Activated naive CD8-positive, alpha-beta T cell treated with anti-CD3 and anti-CD28 coated beads for 36 hours (primary cell): ENCODE measurements at regions not wholly inside any gene's neighbourhood (a gene's known extent, or its start where the extent isn't known, plus 50 kb on each side); places are given as distances from the start of the nearest gene placed in this dataset.

Experiments
- DNase-seq: peaks from one replicate; pipeline ENCODE4 v3.0.0; 2021
- H3K27ac Mint-ChIP-seq: one replicate; pipeline ENCODE4 v1.8.0; 2022; ENCODE audit warnings: mild to moderate bottlenecking, moderate library complexity, mixed read lengths
- H3K27me3 Mint-ChIP-seq: one replicate; pipeline ENCODE4 v1.8.0; 2022; ENCODE audit warnings: mild to moderate bottlenecking, mixed read lengths
- H3K36me3 Mint-ChIP-seq: one replicate; pipeline ENCODE4 v1.8.0; 2021; ENCODE audit warnings: mild to moderate bottlenecking, mixed read lengths
- H3K4me1 Mint-ChIP-seq: one replicate; pipeline ENCODE4 v1.8.0; 2021; ENCODE audit warnings: mixed read lengths
- H3K4me3 Mint-ChIP-seq: one replicate; pipeline ENCODE4 v1.8.0; 2022; ENCODE audit warnings: mild to moderate bottlenecking, moderate library complexity, mixed read lengths
- H3K9me3 Mint-ChIP-seq: one replicate; pipeline ENCODE4 v1.8.0; 2022; ENCODE audit warnings: mixed read lengths

DNA sequence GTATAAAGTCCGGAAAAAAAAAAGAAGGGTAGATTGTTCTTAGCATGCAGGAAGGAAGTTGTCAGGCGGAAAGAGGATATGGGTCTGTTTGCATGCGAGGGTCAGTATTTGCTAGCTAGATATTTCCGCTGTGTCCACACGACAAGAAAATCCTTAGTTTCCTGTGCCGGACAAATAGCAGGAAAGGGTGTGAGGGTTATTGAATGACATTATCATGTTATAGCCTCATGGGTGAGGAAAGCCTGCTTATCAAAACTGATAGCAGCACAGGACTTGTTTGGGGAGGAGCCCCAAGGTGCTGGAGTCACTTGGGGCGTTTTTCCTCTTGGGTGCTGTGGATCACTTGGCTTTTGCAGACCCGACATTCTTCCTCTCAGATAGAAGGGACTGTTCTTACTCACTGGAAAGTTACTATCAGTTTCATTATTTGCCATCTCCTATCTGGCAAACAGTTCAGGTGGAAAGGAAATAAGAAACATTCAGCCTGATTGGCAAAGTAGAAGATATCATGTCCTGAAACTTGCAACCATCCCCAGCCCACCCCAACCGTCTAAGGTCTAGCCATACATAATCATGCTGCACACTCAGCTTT is 127.2 kb upstream of the DPH6 start:
- no peaks in the 10 kb centered on the region for H3K36me3 Mint-ChIP-seq
- peaks cover 1% of the 10 kb centered on the region for H3K9me3 Mint-ChIP-seq
- peaks cover 15% of the 10 kb centered on the region for H3K4me1 Mint-ChIP-seq
- peak overlapping the region; percentile 70 for H3K27ac Mint-ChIP-seq
- DNase-seq, result peak; percentile 14
- peak overlapping the region; percentile 43 for H3K4me3 Mint-ChIP-seq
- H3K27me3 Mint-ChIP-seq, result peaks cover 10% of the 10 kb centered on the region

DNA sequence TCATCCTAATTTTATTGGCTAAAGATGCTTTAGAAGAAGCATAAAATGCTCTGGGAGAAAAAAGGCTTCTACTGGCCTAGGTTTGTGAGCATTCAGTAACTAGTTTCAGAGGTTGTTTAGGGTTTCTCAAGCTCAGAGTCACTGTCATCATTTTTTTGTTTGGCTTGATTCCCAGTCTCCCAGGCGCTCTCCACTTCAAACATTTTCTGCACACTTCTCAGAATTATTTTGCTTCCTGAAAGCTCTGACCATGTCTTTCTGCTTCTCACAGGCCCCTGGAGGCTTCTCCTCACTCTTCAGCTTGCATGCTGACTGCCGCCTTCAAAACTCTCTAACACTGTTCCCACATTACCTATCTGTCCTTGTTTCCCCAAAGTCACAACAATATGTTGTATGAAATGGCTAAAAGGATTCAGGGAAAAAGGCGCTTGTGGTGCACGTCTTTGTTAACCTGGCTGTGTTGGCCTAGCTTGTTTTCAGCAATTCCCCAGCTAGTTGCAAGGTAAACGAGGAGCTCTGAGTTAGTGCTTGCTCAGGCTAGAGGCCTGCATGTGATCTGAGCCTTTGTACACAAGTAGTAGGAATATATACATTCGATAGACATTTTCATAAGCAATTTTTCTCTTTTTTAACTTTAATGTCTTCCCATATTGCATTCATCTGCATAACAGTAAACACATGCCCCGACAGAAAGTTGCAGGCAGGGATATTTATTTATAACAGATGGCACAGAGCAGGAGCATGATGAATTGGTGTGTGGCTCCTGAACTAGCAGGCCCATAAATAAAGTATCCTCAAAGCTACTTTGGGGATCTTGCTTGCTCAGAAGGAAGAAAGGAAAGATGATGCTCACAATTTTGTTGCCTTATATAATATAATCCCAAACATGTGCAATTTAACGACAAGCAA is 129.2 kb upstream of the DPH6 start:
- DNase-seq, result no peak
- H3K27me3 Mint-ChIP-seq, result no peaks in the 10 kb centered on the region
- H3K36me3 Mint-ChIP-seq, result no peaks in the 10 kb centered on the region
- H3K4me1 Mint-ChIP-seq, result peaks cover 15% of the 10 kb centered on the region
- no peak overlapping the region for H3K27ac Mint-ChIP-seq
- no peaks in the 10 kb centered on the region for H3K9me3 Mint-ChIP-seq
- no peak overlapping the region for H3K4me3 Mint-ChIP-seq

GRCh38 chr15:35678774-35679173 is 132.8 kb upstream of the DPH6 start:
- Mint-ChIP-seq H3K27me3 (peaks cover 3% of the 10 kb centered on the region), H3K4me3 (no peak overlapping the region), H3K9me3 (no peaks in the 10 kb centered on the region), H3K36me3 (no peaks in the 10 kb centered on the region), H3K4me1 (peaks cover 2% of the 10 kb centered on the region), H3K27ac (no peak overlapping the region)
- no peak for DNase-seq

DNA sequence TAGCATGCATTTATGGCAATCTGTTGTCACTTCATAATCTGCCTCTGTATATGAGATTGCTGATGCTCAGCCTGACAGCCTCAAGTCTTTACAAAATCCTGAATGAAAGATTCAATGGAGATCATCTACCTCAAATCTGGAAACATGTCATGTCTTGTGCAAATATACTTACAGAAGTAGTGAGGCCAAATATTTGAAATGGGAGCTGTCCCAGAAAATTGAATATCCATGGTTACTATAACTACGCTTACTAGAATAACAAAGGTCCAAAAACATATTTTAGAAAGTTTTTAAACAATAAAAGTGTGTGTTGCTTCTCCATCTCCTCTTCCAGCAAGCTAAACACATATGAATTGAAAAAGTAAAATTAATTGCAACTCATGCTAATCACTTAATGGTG is 133.2 kb upstream of the DPH6 start:
- Mint-ChIP-seq H3K36me3 (no peaks in the 10 kb centered on the region), H3K27me3 (peaks cover 3% of the 10 kb centered on the region), H3K27ac (no peak overlapping the region), H3K9me3 (no peaks in the 10 kb centered on the region), H3K4me3 (no peak overlapping the region), H3K4me1 (peaks cover 2% of the 10 kb centered on the region)
- no peak for DNase-seq

DNA sequence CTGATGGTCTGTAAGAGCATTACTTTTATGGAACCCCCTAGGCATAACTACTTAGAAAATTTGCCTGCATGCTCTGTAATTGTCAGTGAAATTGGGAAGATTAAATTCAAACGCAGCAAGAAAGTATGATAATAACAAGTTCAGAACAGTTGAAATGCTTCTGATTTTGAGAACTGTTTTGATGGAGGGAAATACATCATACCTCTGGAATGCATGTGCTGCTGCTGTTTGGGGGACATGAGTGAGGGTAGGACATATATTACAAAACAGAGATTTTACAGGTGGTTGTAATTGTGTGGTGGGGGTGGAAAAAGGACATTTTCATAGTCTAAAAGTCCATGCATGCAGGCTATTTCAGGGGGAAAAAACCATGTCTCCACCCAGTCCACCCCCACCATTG is 135.0 kb upstream of the DPH6 start:
- H3K9me3 Mint-ChIP-seq, result no peaks in the 10 kb centered on the region

GRCh38 chr15:35686347-35686746 is 140.4 kb upstream of the DPH6 start:
- Mint-ChIP-seq H3K4me1 (no peaks in the 10 kb centered on the region), H3K9me3 (no peaks in the 10 kb centered on the region), H3K36me3 (no peaks in the 10 kb centered on the region), H3K27ac (no peak overlapping the region), H3K27me3 (peaks cover 35% of the 10 kb centered on the region), H3K4me3 (no peak overlapping the region)
- no peak for DNase-seq

More for the DNA sequence above, 135.0 kb upstream of the DPH6 start:
- DNase-seq, result no peak
- no peaks in the 10 kb centered on the region for H3K4me1 Mint-ChIP-seq
- H3K36me3 Mint-ChIP-seq, result no peaks in the 10 kb centered on the region
- H3K4me3 Mint-ChIP-seq, result no peak overlapping the region
- peaks cover 13% of the 10 kb centered on the region for H3K27me3 Mint-ChIP-seq
- no peak overlapping the region for H3K27ac Mint-ChIP-seq

DNA sequence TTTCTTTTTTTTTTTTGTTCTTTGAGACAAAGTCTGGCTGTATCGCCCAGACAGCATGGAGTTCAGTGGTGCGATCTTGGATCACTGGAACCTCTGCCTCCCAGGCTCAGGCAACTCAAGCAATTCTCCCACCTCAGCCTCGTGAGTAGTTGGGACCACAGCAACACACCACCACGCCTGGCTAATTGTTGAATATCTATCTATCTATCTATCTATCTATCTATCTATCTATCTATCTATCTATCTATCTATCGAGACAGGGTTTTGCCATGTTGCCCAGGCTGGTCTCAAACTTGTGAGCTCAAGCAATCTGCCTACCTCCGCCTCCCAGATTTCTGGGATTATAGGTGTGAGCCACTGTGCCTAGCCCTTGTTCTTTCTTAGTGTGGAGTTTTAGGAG is 143.3 kb upstream of the DPH6 start:
- Mint-ChIP-seq H3K27me3 (peaks cover 37% of the 10 kb centered on the region), H3K4me1 (no peaks in the 10 kb centered on the region), H3K9me3 (no peaks in the 10 kb centered on the region), H3K36me3 (no peaks in the 10 kb centered on the region), H3K4me3 (no peak overlapping the region), H3K27ac (no peak overlapping the region)
- DNase-seq, result no peak

DNA sequence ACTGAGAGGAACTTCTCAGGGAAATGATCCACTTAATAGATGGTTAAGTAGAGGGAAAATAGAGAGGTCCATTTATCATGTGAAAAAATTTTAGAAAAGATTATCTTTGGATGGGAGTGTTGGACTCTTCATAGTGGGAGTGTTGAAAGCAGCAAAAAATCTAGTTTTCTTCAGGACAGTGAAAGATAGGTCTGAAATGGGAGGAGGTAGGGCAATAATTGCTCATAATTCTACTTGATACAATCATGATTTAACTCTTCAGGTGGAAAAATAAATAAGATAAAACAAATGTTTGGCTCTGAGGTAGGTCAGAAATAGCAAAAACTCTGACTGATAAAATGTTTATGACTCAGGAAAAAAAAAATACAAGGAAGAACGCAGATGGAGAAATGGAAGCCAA is 144.1 kb upstream of the DPH6 start:
- Mint-ChIP-seq H3K27ac (no peak overlapping the region), H3K36me3 (no peaks in the 10 kb centered on the region), H3K4me3 (no peak overlapping the region), H3K27me3 (peaks cover 37% of the 10 kb centered on the region), H3K9me3 (no peaks in the 10 kb centered on the region), H3K4me1 (no peaks in the 10 kb centered on the region)
- DNase-seq, result no peak

DNA sequence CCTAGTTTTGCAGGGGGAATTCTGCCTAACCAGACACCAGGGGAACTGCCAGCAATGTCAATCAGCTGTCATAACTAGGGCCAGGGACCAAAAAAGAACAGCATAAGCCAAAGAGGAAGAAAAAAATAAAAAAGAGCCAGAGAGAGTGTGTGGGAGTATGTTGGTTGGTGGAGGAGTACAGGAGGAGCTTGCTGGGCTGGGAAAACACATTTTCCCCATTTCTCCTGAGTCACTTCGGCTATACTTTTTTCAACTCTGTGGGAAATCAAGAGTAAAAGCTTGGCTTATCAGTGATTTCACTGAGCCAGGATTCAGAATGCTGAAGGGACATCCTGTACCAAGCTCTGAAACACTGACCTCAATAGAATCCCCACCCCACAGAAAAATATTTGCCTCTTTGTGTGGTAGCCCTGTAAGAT is 144.7 kb upstream of the DPH6 start:
- H3K36me3 Mint-ChIP-seq, result no peaks in the 10 kb centered on the region
- H3K27me3 Mint-ChIP-seq, result peaks cover 35% of the 10 kb centered on the region
- H3K9me3 Mint-ChIP-seq, result no peaks in the 10 kb centered on the region
- no peaks in the 10 kb centered on the region for H3K4me1 Mint-ChIP-seq
- no peak overlapping the region for H3K4me3 Mint-ChIP-seq
- DNase-seq, result no peak
- H3K27ac Mint-ChIP-seq, result no peak overlapping the region

GRCh38 chr15:35691173-35691761 is 145.3 kb upstream of the DPH6 start:
- Mint-ChIP-seq H3K4me1 (no peaks in the 10 kb centered on the region), H3K27me3 (peaks cover 32% of the 10 kb centered on the region), H3K27ac (no peak overlapping the region), H3K36me3 (no peaks in the 10 kb centered on the region), H3K9me3 (no peaks in the 10 kb centered on the region), H3K4me3 (no peak overlapping the region)
- DNase-seq, result no peak

- no peaks in the 10 kb centered on the region for H3K9me3 Mint-ChIP-seq
- peaks cover 28% of the 10 kb centered on the region for H3K27me3 Mint-ChIP-seq
- DNase-seq, result no peak
- no peak overlapping the region for H3K27ac Mint-ChIP-seq
- H3K36me3 Mint-ChIP-seq, result no peaks in the 10 kb centered on the region
- H3K4me3 Mint-ChIP-seq, result no peak overlapping the region
- no peaks in the 10 kb centered on the region for H3K4me1 Mint-ChIP-seq
Observed at GRCh38 chr15:35691891-35692867, 146.2 kb upstream of the DPH6 start.

DNA sequence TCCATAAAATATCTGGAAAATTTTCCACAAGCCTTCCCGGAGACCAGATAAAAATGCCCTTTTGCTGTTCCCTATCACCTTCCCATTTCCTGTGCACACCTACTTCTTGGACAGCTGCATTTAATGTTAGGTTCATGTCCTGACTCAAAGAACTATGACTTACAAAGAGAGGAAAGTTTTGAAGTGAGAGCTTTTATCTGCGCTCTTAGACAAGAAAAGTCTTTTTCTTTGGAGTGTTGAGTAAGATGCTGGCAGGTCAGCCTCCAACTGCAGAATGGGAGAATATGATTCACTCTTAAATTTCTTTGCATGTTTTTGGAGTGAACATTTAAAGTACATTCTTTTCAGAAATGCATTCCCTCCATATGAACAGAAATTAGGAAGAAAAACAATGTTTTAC is 147.3 kb upstream of the DPH6 start:
- no peak for DNase-seq
- Mint-ChIP-seq H3K9me3 (no peaks in the 10 kb centered on the region), H3K27ac (no peak overlapping the region), H3K4me3 (no peak overlapping the region), H3K27me3 (peaks cover 32% of the 10 kb centered on the region), H3K4me1 (no peaks in the 10 kb centered on the region), H3K36me3 (no peaks in the 10 kb centered on the region)

DNA sequence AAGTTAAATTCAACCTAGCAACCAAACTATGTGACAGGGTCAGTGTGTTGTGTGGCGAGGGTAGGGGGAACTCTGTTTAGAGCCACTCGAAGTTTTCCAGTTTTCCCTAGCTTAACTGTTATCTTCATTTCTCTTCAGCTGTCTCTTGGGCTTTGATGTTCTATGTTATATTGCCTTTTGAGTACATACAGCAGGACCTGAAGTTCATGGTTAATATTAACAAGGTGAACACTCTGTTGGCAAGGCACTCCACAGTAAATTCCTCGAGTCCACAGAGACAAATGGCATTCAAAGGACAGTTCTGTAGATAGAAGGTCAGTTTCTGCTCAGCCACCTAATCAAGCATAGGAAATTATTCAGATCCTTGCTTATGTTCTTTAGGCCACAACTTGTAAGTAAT is 147.9 kb upstream of the DPH6 start:
- Mint-ChIP-seq H3K27me3 (peaks cover 32% of the 10 kb centered on the region), H3K36me3 (no peaks in the 10 kb centered on the region), H3K27ac (no peak overlapping the region), H3K4me1 (no peaks in the 10 kb centered on the region), H3K9me3 (no peaks in the 10 kb centered on the region), H3K4me3 (no peak overlapping the region)
- no peak for DNase-seq

- no peak for DNase-seq
- H3K4me1 Mint-ChIP-seq, result no peaks in the 10 kb centered on the region
- no peaks in the 10 kb centered on the region for H3K36me3 Mint-ChIP-seq
Observed at GRCh38 chr15:35695003-35695402, 149.0 kb upstream of the DPH6 start.

More at GRCh38 chr15:35695003-35695402, 149.0 kb upstream of the DPH6 start:
- H3K4me3 Mint-ChIP-seq, result no peak overlapping the region
- H3K27ac Mint-ChIP-seq, result no peak overlapping the region
- no peaks in the 10 kb centered on the region for H3K9me3 Mint-ChIP-seq
- peaks cover 23% of the 10 kb centered on the region for H3K27me3 Mint-ChIP-seq
